Stimulated activated naive B cell treated with anti-CD40 and anti-IgM and Interleukin-4, amounts not matched to agents 10 μg/mL and 1 μg/mL and 100 μg/mL, for 72 hours (primary cell): ENCODE measurements at regions not wholly inside any gene's neighbourhood (a gene's known extent, or its start where the extent isn't known, plus 50 kb on each side); places are given as distances from the start of the nearest gene placed in this dataset.

ENCODE experiments used
- ATAC-seq, 2 donors: fragments of 150-1000 bp; cut with Tn5 transposase; replicated peaks; 2 replicates each; pipeline ENCODE4 v1.10.0; 2021; ENCODE audit warnings: moderate library complexity in 1 of 2
- DNase-seq: peaks from one replicate; pipeline ENCODE4 v3.0.0; 2021
- H3K27ac Mint-ChIP-seq: one replicate; pipeline ENCODE4 v1.8.0; 2022; ENCODE audit warnings: mild to moderate bottlenecking, mixed read lengths
- H3K27me3 Mint-ChIP-seq, 2 donors: one replicate each; pipeline ENCODE4 v1.8.0; 2022; ENCODE audit warnings: mixed read lengths in 2 of 2
- H3K36me3 Mint-ChIP-seq, 2 donors: one replicate each; pipeline ENCODE4 v1.8.0; 2022; ENCODE audit warnings: mixed read lengths in 2 of 2, mild to moderate bottlenecking in 1 of 2
- H3K4me1 Mint-ChIP-seq, 2 donors: one replicate each; pipeline ENCODE4 v1.8.0; 2022; ENCODE audit warnings: mixed read lengths in 2 of 2, mild to moderate bottlenecking in 1 of 2
- H3K4me3 Mint-ChIP-seq, 2 donors: one replicate each; pipeline ENCODE4 v1.8.0; 2022; ENCODE audit warnings: mild to moderate bottlenecking in 2 of 2, mixed read lengths in 2 of 2, moderate library complexity in 1 of 2
- H3K9me3 Mint-ChIP-seq, 2 donors: one replicate each; pipeline ENCODE4 v1.8.0; 2022; ENCODE audit warnings: mixed read lengths in 2 of 2, mild to moderate bottlenecking in 1 of 2

DNA sequence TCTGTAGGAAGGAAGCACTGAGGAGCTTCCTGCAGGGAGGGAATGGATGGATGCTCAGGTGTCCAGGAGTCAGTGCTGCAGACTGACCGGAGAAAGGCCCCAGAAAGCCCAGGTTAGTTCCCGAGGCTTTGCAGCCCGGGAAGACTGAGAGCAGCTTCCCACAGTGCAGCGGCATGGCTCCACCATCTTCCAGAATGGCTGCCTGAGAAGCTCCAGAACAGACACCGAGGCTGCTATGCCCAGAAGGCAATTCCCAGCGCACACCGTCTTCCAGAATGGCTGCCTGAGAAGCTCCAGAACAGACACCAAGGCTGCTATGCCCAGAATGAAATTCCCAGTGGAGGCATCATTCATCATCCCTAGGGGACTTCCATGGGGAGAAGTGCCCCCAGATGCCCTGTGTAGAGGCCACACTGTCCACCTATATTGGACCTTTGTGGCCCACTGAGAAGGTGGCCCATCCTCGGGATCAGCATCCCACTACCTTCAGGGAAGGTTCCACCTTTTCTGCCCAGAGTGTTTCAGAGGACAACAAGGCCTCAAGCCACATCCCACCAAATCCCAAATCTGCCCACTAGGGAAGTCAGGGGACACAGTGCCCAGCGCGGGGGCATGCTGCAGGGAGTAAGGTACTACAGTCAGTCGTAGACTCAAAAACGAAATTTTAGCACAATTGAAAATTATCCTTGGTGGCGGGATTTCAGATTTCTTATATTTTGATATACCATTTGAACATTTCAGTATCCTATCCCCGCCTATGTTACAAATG lies 80.5 kb downstream of the KCNF1 start:
- Mint-ChIP-seq H3K9me3 (no peaks in the 10 kb centered on the region), H3K27me3 (peaks cover 4 to 13% of the 10 kb centered on the region in 2 donors), H3K4me3 (no peak overlapping the region), H3K4me1 (no peaks in the 10 kb centered on the region), H3K36me3 (no peaks in the 10 kb centered on the region), H3K27ac (no peak overlapping the region)
- DNase-seq = no peak
- no peak for ATAC-seq

DNA sequence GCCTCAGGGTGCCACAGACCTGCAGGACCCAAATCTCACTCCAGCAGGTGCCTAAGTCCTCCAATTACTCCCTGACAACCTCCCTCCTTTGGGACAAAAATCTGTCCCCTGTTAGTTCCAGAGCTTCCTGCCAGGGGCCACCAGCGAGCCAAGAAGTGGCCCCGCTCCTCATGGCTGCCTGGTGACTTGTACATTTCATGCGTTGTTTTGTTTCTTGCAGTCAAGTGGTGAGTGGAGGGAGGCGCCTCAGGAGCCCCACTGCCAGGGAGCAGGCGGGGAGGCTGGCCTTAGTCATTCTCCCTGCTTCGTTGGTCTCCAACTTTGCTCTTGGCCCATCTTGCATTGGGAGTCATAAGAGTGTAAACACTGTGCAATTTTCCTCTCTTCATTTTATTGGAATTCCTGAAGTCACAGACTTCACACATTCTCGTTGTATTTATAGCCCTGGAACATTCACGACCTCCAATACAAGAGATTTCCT lies 81.3 kb downstream of the KCNF1 start:
- ATAC-seq (no peak), DNase-seq (no peak)
- Mint-ChIP-seq H3K4me3 (no peak overlapping the region), H3K27ac (peak overlapping the region; percentile 16), H3K4me1 (no peaks in the 10 kb centered on the region), H3K9me3 (no peaks in the 10 kb centered on the region), H3K27me3 (peaks cover 4 to 13% of the 10 kb centered on the region in 2 donors), H3K36me3 (no peaks in the 10 kb centered on the region)

DNA sequence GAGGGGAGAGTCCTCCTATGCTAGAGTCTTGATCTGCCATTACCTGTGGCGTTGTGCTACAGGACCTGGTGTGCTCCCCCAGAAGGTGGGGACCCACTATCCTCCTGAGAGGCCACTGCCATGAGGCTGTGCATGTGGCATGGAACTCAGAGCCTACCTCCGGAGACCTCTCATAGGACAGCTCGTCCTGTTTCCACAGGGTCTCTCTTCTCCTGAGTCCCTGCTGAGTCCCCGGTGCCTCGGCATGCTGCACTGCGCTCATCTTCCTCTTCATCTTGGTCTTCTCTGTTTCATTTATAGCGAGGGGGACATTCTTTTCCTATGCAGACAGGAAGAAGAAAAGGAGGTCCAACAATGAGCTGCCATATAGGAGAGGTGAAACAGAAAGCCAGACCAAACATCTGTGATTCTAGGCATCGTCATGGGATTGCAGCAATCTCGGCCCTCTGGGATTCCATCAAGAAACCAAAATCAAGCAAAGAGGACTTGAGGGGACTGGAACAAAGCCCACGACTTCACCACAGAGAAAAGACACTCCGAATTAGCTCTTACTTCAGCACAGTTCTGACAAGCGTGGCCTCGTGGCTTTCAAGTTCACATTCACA lies 83.7 kb downstream of the KCNF1 start:
- ATAC-seq (no peak), DNase-seq (no peak)
- H3K9me3 Mint-ChIP-seq = no peaks in the 10 kb centered on the region
- H3K4me3 Mint-ChIP-seq = no peak overlapping the region
- H3K27ac Mint-ChIP-seq = no peak overlapping the region
- no peaks in the 10 kb centered on the region for H3K36me3 Mint-ChIP-seq
- H3K27me3 Mint-ChIP-seq = peaks cover 4 to 13% of the 10 kb centered on the region in 2 donors
- no peaks in the 10 kb centered on the region for H3K4me1 Mint-ChIP-seq

DNA sequence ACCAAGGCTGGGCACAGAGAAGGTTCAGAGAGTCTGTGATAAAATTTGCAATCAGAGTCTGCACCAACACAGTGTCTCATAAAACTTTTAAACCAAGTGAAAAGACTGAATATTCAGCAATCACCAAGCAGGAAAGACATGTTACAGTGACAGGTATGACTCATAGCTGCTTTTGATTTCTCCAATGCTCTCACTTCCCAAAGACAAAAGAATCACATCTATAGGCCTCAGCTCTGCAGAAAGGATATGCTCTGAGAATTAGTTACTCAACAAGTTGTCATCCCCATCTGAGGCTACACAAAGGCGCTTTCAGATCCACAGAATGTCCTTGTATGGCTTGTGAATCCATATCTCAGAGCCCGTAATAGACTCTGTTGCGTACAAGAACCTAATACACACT lies 92.5 kb downstream of the KCNF1 start:
- H3K4me3 Mint-ChIP-seq = no peak overlapping the region
- DNase-seq = no peak
- ATAC-seq = no peak

DNA sequence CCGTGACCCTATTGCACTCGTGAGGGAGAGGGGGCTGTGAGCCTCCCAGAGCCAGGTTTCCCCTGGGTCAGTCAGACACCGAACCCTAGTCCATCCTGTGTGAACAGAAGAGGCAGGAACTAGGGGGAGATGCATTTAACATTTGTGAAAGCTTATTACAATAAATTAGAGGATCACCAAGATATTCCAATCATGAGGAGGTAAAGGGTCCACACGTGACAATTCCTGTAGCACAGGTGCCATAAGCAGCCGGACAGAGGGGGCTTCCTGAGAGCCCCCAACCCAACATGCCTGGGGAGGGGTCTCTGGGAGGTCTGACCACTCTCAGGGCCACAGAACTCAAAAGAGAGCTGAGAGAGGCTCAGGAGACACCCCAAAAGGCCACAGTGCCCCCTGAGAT lies 93.3 kb downstream of the KCNF1 start:
- Mint-ChIP-seq H3K9me3 (peaks cover under 1 to 4% of the 10 kb centered on the region in 2 donors), H3K4me3 (no peak overlapping the region)

More for the DNA sequence above, 92.5 kb downstream of the KCNF1 start:
- Mint-ChIP-seq H3K27ac (no peak overlapping the region), H3K27me3 (peaks cover 20 to 28% of the 10 kb centered on the region in 2 donors), H3K4me1 (no peaks in the 10 kb centered on the region), H3K36me3 (no peaks in the 10 kb centered on the region), H3K9me3 (no peaks in the 10 kb centered on the region)

DNA sequence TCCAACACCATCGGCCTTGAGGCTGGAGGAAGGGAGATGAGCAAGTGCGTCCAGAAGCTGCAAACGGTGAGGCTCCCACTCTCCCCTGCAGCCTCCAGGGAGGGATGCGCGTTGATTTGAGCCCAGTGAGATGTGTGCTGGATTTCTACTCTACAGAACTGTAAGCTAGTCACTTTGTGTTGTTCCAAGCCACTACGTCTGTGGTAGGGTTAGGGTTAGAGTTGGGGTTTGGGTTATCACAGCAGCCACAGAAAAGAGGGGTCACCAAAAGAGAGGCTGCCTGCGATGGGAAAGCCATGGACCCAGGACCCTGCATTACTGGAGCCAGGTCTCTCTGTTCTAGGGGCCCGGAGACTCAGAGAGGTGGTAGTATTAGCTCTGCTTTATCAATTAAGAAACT lies 94.5 kb downstream of the KCNF1 start:
- peaks cover 20 to 28% of the 10 kb centered on the region in 2 donors for H3K27me3 Mint-ChIP-seq
- H3K36me3 Mint-ChIP-seq = no peaks in the 10 kb centered on the region
- peaks cover 7 to 13% of the 10 kb centered on the region in 2 donors for H3K9me3 Mint-ChIP-seq
- no peak for ATAC-seq
- no peak overlapping the region for H3K27ac Mint-ChIP-seq
- DNase-seq = no peak
- H3K4me3 Mint-ChIP-seq = no peak overlapping the region
- H3K4me1 Mint-ChIP-seq = no peaks in the 10 kb centered on the region

More for the DNA sequence above, 93.3 kb downstream of the KCNF1 start:
- ATAC-seq (no peak), DNase-seq (no peak)
- Mint-ChIP-seq H3K4me1 (no peaks in the 10 kb centered on the region), H3K27me3 (peaks cover 20 to 28% of the 10 kb centered on the region in 2 donors), H3K36me3 (no peaks in the 10 kb centered on the region), H3K27ac (no peak overlapping the region)

DNA sequence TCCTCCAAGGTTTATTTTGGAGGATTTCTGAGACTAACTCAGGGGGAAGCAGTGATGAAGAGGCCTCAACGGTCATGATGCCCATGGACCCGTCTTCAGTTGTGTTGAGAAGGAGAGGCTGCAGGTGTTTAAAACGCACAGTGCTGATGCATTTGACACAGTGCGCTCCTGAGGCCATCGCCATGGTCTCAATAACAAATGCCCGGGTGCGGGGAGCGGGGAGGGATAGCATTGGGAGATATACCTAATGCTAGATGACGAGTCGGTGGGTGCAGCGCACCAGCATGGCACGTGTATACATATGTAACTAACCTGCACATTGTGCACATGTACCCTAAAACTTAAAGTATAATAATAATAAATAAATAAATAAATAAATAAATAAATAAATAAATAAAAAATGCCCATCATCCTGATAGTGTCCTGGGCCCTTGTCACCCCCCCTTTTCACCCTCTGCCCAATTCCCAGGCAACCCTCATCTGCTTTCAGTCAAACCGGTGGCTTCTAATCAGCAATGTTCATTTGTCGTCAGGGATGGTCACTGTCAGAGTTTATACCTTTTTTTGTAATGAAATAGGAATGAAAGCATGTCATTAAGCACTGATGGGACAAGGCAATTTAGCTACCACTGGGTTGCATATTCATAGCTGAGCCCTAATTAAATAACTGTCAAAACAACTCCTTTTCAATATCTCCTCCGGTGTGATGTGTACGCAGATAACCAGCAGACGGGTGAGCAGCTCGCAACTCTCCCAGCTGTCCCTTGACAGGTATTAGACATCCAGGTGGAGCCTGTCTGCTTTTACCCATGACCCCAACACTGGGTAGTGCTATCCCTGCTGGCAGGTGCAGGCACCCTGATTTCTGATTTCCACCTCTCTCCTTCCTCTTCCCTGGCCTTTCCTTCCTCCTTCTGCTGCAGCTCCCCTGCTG lies 95.9 kb downstream of the KCNF1 start:
- no peaks in the 10 kb centered on the region for H3K36me3 Mint-ChIP-seq
- no peak overlapping the region for H3K4me3 Mint-ChIP-seq
- no peaks in the 10 kb centered on the region for H3K4me1 Mint-ChIP-seq
- H3K27me3 Mint-ChIP-seq = peaks cover 20 to 23% of the 10 kb centered on the region in 2 donors
- DNase-seq (no peak), ATAC-seq (no peak)
- no peak overlapping the region for H3K27ac Mint-ChIP-seq
- H3K9me3 Mint-ChIP-seq = peaks cover 7 to 20% of the 10 kb centered on the region in 2 donors

DNA sequence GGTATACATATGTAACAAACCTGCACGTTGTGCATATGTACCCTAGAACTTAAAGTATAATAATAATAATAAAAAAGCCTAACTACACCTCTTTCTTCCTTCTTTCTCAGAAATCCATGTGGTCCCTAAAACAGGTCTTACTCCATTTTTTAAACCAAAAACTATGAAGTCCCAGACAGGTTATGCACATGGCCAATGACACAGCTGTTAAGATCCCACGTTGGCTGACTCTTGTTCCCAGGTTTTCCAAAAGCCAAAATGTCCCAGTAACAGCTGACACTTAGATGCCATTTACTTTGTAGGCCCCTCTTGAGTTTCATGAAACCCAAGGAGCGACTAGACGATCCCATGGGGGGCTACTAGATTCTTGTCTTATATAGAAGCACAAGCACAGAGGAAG lies 97.0 kb downstream of the KCNF1 start:
- H3K36me3 Mint-ChIP-seq = no peaks in the 10 kb centered on the region
- no peak for ATAC-seq

DNA sequence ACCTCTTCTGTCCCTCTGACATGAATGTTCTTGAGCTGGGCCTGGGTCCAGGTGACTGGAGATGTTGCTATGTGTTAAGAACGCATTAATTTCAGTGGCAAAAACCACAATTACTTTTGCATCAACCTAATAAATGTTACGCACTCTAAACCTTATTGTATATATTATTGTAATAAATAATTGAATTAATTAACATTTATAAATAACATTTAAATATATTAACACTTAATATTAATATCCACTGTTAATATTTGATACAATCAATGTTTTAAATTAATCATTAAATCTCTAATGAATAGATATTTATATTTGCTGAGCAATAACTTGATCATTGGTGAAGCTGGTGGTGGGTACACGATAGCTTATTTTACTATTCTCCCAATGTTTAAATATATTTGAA lies 97.4 kb downstream of the KCNF1 start:
- DNase-seq = no peak
- no peaks in the 10 kb centered on the region for H3K36me3 Mint-ChIP-seq
- H3K27me3 Mint-ChIP-seq = peaks cover 15 to 28% of the 10 kb centered on the region in 2 donors
- H3K4me3 Mint-ChIP-seq = no peak overlapping the region
- no peaks in the 10 kb centered on the region for H3K4me1 Mint-ChIP-seq
- peaks cover 7 to 22% of the 10 kb centered on the region in 2 donors for H3K9me3 Mint-ChIP-seq
- ATAC-seq = no peak
- no peak overlapping the region for H3K27ac Mint-ChIP-seq

More for the DNA sequence above, 97.0 kb downstream of the KCNF1 start:
- Mint-ChIP-seq H3K27ac (no peak overlapping the region), H3K4me3 (no peak overlapping the region), H3K27me3 (peaks cover 17 to 28% of the 10 kb centered on the region in 2 donors), H3K4me1 (no peaks in the 10 kb centered on the region), H3K9me3 (peaks cover 7 to 22% of the 10 kb centered on the region in 2 donors)
- no peak for DNase-seq

DNA sequence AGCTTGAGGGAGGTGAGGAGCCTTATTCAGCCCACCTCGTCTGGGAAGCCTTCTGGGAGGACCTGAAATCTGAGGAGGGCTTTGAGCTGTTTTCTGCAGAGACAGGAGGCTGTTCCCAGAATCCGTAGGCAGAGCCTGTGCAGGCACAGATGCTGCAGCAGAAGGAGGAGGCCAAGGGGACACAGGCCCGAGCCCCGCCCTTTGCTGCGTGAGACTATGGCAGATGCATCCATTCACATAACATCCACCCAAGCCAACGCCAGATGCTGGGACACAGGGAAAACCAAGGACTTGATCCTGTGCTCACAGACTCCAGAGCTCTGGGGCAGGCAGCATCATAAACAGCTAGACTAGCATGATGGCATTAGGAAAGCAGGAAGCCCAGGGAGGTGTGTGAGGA lies 98.2 kb downstream of the KCNF1 start:
- peaks cover 11 to 25% of the 10 kb centered on the region in 2 donors for H3K27me3 Mint-ChIP-seq
- H3K9me3 Mint-ChIP-seq = peaks cover 7 to 22% of the 10 kb centered on the region in 2 donors
- H3K4me3 Mint-ChIP-seq = no peak overlapping the region
- no peaks in the 10 kb centered on the region for H3K4me1 Mint-ChIP-seq
- DNase-seq = no peak
- no peak for ATAC-seq
- H3K36me3 Mint-ChIP-seq = no peaks in the 10 kb centered on the region
- no peak overlapping the region for H3K27ac Mint-ChIP-seq

DNA sequence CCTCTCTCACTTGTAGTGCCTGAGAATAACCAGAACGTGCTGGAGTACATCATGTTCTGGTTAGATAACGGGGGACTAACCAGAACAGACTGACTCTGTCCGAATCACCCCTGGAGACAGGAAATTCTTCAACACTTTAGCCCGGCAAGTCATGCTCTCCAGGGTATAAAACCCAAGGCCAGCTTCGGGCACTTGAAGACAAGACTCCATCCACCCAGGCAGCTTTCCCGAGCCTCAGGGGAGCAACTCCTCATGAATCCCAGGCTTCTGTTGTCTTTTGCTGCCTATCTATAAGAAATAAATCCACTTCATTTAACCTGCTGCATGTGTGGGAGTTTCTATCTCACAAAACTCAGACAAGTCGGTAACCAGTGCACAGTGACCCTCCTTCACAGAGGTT lies 99.6 kb downstream of the KCNF1 start:
- Mint-ChIP-seq H3K27ac (no peak overlapping the region), H3K27me3 (peaks cover 9 to 19% of the 10 kb centered on the region in 2 donors), H3K9me3 (peaks cover 7 to 22% of the 10 kb centered on the region in 2 donors), H3K4me1 (no peaks in the 10 kb centered on the region), H3K36me3 (no peaks in the 10 kb centered on the region), H3K4me3 (no peak overlapping the region)
- DNase-seq = no peak
- ATAC-seq = no peak

DNA sequence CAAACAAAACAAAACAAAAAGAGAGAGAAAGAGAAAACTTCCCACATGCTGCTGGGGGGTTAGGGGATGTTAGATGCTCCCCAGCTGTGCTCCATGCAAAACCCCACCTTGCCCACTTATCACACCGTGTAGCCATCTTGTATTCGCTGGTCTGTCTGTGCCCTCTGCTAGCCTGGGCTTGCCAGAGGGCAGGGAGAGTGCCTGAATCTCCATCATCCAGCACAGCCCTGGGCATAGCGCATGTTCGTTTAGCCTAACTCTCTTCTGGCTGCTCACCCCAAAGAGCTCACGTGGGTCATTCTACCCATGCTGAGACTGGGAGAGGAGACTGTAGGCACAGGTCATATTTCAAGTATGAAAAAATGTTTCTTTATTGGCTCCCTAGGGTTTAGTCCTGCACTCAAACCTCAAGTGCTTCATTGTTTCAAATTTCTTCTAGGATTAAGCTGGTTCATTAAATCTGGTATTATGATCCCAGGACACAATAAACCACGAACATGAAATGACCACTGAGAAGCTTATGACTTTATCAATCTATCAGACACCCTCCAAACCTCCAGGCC lies 100.5 kb downstream of the KCNF1 start:
- Mint-ChIP-seq H3K9me3 (peaks cover 7 to 22% of the 10 kb centered on the region in 2 donors), H3K36me3 (no peaks in the 10 kb centered on the region), H3K4me1 (no peaks in the 10 kb centered on the region), H3K27me3 (peaks cover 9 to 19% of the 10 kb centered on the region in 2 donors), H3K27ac (no peak overlapping the region), H3K4me3 (no peak overlapping the region)
- DNase-seq (no peak), ATAC-seq (no peak)

DNA sequence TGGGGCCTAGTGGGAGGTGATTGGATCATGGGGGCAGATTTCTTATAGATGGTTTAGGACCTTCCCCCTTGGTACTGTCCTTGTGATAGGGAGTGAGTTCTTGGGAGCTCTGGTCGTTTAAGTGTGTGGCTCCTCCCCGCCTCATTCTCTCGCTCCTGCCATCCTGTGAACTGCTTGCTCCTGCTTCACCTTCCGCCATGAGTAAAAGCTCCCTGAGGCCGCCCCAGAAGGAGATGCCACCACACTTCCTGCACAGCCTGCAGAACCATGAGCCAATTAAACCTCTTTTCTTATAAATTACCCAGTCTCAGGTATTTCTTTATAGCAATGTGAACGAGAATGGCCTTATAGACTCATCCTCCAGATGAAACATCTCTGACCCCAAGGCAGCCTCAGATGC lies 101.5 kb downstream of the KCNF1 start:
- H3K27me3 Mint-ChIP-seq = peaks cover 10 to 26% of the 10 kb centered on the region in 2 donors
- H3K4me1 Mint-ChIP-seq = no peaks in the 10 kb centered on the region
- ATAC-seq (no peak), DNase-seq (no peak)
- H3K27ac Mint-ChIP-seq = no peak overlapping the region
- peaks cover 7 to 22% of the 10 kb centered on the region in 2 donors for H3K9me3 Mint-ChIP-seq
- H3K36me3 Mint-ChIP-seq = no peaks in the 10 kb centered on the region
- H3K4me3 Mint-ChIP-seq = no peak overlapping the region

DNA sequence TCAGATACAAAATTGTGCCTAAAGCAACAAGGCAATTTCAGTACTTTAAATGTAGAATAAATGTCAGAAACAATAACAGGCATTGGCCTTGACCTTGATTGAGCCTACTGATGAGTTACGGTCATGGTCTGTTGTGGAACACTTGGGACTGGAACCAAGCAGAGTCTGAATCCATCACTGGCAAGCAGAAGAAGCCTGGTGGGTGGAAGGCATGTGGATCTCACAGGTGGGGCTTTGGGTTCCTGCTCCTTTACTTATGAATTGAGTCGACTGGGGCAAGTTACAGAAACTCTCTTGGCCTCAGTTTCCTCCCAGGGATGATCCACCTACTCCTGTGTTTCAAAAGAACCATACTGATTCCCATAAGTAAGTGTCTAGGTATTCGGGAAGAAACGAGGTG lies 102.3 kb downstream of the KCNF1 start:
- no peak for DNase-seq
- Mint-ChIP-seq H3K27ac (no peak overlapping the region), H3K4me3 (no peak overlapping the region), H3K4me1 (no peaks in the 10 kb centered on the region), H3K36me3 (no peaks in the 10 kb centered on the region), H3K27me3 (peaks cover 9 to 30% of the 10 kb centered on the region in 2 donors), H3K9me3 (peaks cover 7 to 22% of the 10 kb centered on the region in 2 donors)
- no peak for ATAC-seq
